MCF 10A (cell line): ENCODE measurements at regions not wholly inside any gene's neighbourhood (a gene's known extent, or its start where the extent isn't known, plus 50 kb on each side); places are given as distances from the start of the nearest gene placed in this dataset.

Experiments used
- BruUV-seq: library from RNA; stranded (reverse); fragments of 400-500 nt; replicated peaks from 2 replicates; lab custom pipeline; 2021; lab: Mats Ljungman, UMichigan
- CTCF ChIA-PET: fragments of 300-600 bp; sonication (Branson Sonifier 250); formaldehyde crosslinking; extraction: SDS; loops from one replicate; lab custom pipeline; 2021; ENCODE audit warnings: antibody characterized with exemption, inconsistent platforms; lab: Yijun Ruan, JAX
- POLR2A ChIA-PET: fragments of 300-600, 350-650 bp; sonication (Branson Sonifier 250); formaldehyde crosslinking; extraction: SDS; loops from one replicate; lab custom pipeline; 2020; ENCODE audit warnings: antibody characterized with exemption, inconsistent platforms; lab: Yijun Ruan, JAX
- DNase-seq: peaks from one replicate; pipeline ENCODE4 v3.0.0-alpha.2; 2018; ENCODE audit not compliant: unreplicated experiment
- H3K27ac Mint-ChIP-seq: one replicate; pipeline ENCODE4 v1.8.0; 2022; ENCODE audit warnings: mild to moderate bottlenecking, low read depth, mixed read lengths; ENCODE audit not compliant: unreplicated experiment
- H3K27me3 Mint-ChIP-seq: one replicate; pipeline ENCODE4 v1.8.0; 2022; ENCODE audit warnings: mixed read lengths; ENCODE audit not compliant: insufficient read depth, unreplicated experiment
- H3K36me3 Mint-ChIP-seq: one replicate; pipeline ENCODE4 v1.8.0; 2022; ENCODE audit warnings: mild to moderate bottlenecking, moderate library complexity, mixed read lengths; ENCODE audit not compliant: insufficient read depth, unreplicated experiment
- H3K4me1 Mint-ChIP-seq: one replicate; pipeline ENCODE4 v1.8.0; 2022; ENCODE audit warnings: mixed read lengths; ENCODE audit not compliant: insufficient read depth, unreplicated experiment
- H3K4me3 Mint-ChIP-seq: one replicate; pipeline ENCODE4 v1.8.0; 2022; ENCODE audit warnings: mild to moderate bottlenecking, moderate library complexity, mixed read lengths; ENCODE audit not compliant: unreplicated experiment
- H3K9me3 Mint-ChIP-seq: one replicate; pipeline ENCODE4 v1.8.0; 2022; ENCODE audit warnings: mixed read lengths; ENCODE audit not compliant: unreplicated experiment
- intact Hi-C: fragments of 100-400 bp; cut with micrococcal nuclease; formaldehyde crosslinking; loops from 2 replicates; pipeline ENCODE4 v1.14.1; 2022
- TF ChIP-seq, protein P1 (sequence below): fragments of 200-600 bp; IDR thresholded peaks from one replicate; pipeline ENCODE4 v1.8.0; 2022; ENCODE audit warnings: antibody characterized with exemption, mild to moderate bottlenecking; ENCODE audit not compliant: unreplicated experiment

DNA sequence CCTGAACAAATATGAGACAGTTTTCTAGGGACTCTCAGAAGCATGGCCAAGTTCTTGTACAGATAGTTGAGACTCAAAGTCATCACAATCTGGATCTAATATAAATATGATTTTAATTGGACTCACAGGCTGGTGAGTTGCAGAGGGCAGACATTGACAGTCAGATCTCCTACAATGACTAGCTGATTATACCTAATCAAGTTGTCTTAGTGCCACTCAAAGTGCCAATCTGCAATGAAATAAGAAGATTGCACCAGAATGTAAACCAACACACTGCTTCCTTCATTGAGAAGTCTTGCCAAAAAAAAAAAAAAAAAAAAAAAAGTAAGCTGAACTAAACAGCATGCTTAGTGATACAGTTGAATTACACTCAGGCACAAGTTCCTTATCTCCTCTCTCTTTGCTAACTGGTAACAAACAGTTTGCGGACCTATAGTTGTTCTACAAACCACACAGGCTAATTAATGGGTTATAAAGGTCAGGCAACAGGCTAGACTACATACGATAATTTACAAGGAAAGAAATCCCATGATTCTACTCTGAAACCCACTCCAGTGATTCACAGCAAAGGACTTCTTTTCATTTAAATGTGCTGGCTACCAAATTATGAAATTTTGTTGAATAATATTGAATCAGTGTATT is 107.3 kb upstream of the NIPBL start:
- Mint-ChIP-seq H3K9me3 (peaks cover 7% of the 10 kb centered on the region), H3K36me3 (no peaks in the 10 kb centered on the region), H3K27ac (no peak overlapping the region), H3K27me3 (peaks cover 12% of the 10 kb centered on the region), H3K4me1 (no peaks in the 10 kb centered on the region), H3K4me3 (no peak overlapping the region)
- CTCF ChIA-PET = interaction anchor here (1.2 to 1.7 kb wide), 2 partner anchors 24 to 101 kb away, joined by 3 to 4 read pairs; no protein-coding TSS in a partner anchor
- no TSS peak for BruUV-seq
- TF ChIP-seq, protein P1, sequence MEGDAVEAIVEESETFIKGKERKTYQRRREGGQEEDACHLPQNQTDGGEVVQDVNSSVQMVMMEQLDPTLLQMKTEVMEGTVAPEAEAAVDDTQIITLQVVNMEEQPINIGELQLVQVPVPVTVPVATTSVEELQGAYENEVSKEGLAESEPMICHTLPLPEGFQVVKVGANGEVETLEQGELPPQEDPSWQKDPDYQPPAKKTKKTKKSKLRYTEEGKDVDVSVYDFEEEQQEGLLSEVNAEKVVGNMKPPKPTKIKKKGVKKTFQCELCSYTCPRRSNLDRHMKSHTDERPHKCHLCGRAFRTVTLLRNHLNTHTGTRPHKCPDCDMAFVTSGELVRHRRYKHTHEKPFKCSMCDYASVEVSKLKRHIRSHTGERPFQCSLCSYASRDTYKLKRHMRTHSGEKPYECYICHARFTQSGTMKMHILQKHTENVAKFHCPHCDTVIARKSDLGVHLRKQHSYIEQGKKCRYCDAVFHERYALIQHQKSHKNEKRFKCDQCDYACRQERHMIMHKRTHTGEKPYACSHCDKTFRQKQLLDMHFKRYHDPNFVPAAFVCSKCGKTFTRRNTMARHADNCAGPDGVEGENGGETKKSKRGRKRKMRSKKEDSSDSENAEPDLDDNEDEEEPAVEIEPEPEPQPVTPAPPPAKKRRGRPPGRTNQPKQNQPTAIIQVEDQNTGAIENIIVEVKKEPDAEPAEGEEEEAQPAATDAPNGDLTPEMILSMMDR = no peak
- DNase-seq = no peak
- intact Hi-C loops = no loop called here
- POLR2A ChIA-PET = no interaction called here

DNA sequence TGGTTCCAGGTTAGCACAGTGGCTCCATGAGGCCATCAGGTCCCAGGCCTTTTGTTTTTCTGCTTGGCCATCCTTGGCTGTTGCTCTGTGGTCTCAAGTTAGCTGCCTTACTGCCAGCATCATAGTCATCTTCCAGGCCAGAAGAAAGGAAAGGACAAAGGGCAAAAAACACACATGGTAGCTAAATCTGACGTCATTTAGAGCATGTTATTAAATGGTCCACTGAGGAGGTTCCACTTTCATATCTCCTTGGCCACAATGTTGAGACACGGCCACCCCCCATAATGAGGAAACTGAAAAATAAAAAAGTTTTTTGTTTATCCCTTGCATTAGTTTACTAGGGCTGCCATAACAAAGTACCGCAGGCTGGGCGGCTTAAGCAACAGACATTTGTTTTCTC is 106.4 kb upstream of the NIPBL start:
- BruUV-seq = no TSS peak
- TF ChIP-seq, protein P1 = no peak
- ChIA-PET POLR2A (interaction anchor here (0.7 kb wide), 1 partner anchor 172 kb away, joined by 4 read pairs; no protein-coding TSS in a partner anchor), CTCF (interaction anchor here (0.5 to 1.7 kb wide), 2 partner anchors 25 to 504 kb away, joined by 4 read pairs; no protein-coding TSS in a partner anchor)
- DNase-seq = no peak
- Mint-ChIP-seq H3K9me3 (peaks cover 7% of the 10 kb centered on the region), H3K4me3 (no peak overlapping the region), H3K27ac (no peak overlapping the region), H3K36me3 (no peaks in the 10 kb centered on the region), H3K27me3 (peaks cover 12% of the 10 kb centered on the region), H3K4me1 (no peaks in the 10 kb centered on the region)
- intact Hi-C loops = no loop called here

DNA sequence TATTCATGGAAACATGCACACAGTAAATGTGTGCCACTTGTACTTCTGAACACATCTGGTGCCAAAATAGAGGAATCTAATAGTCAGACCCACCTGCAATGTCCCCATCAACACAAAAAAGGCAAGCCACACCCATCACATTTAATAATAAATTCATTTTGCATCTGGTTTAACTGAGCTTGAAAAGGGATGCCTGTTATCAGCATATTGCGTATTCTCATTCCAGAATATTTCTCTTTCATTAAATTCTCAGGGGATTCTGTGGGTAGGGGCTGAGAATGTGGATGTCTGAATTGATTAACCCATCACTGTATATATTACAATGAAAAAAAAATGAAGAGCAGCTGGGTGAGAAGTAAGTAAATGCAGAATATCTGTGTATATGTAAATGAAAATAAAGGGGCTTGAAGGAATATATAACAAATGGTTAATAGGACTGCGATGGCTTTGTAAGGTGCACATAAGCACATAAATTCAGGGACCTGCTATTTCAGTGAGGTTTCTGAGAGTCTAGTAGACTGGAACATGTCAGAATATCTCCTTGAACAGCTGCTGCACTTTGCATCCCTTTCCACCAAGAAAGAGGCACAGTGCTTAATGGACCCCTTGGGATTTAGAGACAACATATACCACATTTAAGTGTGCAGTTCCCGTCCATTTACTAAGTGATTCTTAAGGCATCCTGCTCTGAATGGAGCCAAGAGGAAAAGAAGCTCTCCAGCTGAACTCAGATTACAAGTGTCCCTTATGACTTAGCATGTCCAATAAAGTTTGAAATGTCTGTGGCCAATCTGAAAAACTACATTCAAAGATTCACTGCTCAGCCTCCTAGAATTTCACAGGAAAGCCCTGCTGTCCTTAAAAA is 104.1 kb upstream of the NIPBL start:
- ChIA-PET CTCF (interaction anchor here (0.6 kb wide), 1 partner anchor 110 kb away, joined by 4 read pairs; no protein-coding TSS in a partner anchor), POLR2A (no interaction called here)
- no peaks in the 10 kb centered on the region for H3K9me3 Mint-ChIP-seq
- H3K36me3 Mint-ChIP-seq = no peaks in the 10 kb centered on the region
- no peaks in the 10 kb centered on the region for H3K4me1 Mint-ChIP-seq
- BruUV-seq = no TSS peak
- peaks cover 12% of the 10 kb centered on the region for H3K27me3 Mint-ChIP-seq
- no peak overlapping the region for H3K4me3 Mint-ChIP-seq
- TF ChIP-seq, protein P1 = no peak
- intact Hi-C loops = no loop called here
- no peak for DNase-seq
- H3K27ac Mint-ChIP-seq = no peak overlapping the region
